Stimulated activated CD4-positive, alpha-beta T cell treated with anti-CD3 and anti-CD28 coated beads, Interleukin-12 subunit alpha, Interleukin-12 subunit beta, amount 100 ng/mL, for 48 hours (primary cell): ENCODE measurements at regions not wholly inside any gene's neighbourhood (a gene's known extent, or its start where the extent isn't known, plus 50 kb on each side); places are given as distances from the start of the nearest gene placed in this dataset.

Source experiments
- DNase-seq, 3 donors: peaks; one replicate each; pipeline ENCODE4 v3.0.0-alpha.2; 2020; ENCODE audit warnings: low read depth in 2 of 3, low spot score in 1 of 3

DNA sequence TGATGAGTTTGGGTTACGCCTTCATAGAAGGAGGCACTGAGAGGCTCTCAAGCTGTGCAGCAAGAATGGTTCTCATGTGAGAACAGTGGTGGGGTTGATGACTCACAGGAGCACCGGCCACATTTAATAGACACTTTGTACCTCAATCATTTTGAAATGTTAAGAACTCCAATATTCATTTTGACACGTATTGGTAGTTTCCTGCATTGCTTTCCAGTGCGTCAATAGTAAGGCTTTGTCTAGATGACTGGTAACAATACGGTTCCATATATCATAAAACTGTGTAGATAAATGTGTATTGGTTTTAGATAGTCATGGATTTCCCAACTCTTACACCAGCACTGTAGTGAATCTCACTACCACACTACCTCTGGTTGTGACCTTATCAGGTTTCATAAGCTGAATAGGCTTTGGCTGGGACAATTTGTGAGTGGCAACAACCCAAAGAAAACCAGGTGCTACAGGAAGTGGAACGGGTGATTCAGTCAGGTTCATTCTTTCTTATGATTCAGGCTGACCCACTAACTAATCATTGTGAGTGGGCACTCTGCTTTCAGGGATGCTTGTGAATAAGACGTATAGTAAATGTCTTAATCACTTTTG is 362.6 kb downstream of the KLF5 start:
- peak; percentile 8 to 24 (median 14) for DNase-seq

DNA sequence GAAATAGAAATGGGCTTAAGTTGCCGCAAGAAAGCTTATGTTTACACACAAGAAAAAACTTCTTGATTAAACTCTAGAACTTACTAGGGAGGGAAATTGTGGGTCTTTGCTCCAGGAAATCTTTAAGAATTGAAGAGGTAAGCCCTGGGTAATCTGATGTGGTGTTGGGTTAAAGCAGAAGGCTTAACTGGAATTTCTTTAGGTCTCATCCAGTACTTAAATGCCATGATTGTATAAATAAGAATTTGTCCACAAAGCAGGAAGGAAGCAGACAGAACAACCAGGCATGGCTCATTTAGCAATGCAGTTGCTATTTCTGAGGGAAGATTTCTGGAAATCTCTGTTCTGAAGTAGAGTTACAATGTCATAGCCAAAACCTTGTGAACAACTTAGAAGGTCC is 360.4 kb downstream of the KLF5 start:
- DNase-seq: no peak

DNA sequence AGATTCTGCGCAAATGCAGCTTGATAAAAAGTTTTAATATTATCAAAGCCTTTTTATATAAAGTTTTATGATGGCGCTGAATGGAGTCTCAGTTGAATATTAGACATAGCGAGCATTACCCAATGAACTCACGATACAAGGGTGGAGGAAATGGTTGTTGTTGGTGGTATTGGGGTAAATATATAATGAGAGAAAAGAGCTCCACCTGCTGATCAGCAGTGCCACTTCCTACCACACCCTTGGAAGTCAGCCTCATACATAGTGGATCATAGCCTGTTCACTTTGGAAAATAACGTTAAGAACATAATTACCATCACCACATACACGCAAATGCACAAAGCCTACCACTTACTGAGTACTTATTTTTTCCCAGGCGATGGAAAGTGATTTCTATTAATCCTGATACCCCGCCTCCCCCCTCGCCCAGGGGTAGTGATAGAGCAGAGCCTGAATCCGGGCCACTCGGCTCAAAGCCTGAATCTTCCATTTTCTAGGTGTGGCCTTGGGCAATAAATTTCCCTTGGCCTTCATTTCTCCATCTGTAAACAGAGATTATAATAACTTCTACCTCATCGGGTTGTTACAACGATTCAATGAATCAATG is 358.3 kb downstream of the KLF5 start:
- DNase-seq: no peak

DNA sequence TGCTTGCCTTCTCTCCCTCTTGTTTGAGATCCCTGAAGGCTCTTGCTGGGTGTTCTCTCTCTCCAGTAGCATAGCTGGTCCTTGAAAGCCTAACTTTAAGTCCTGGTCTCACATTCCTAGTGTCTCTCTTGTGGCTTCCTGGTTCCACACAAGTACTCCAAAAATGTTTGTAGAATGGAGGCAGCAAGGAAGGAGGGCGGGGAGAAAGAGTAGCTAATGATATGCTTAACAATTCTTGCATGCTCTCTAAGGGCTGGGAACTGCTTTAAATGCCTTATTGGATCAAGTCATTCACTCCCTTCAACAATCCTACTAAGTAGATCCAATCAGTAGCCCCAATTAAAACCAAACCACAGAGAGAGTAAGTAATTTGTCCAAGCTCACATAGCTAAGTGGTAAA is 357.3 kb downstream of the KLF5 start:
- no peak for DNase-seq

DNA sequence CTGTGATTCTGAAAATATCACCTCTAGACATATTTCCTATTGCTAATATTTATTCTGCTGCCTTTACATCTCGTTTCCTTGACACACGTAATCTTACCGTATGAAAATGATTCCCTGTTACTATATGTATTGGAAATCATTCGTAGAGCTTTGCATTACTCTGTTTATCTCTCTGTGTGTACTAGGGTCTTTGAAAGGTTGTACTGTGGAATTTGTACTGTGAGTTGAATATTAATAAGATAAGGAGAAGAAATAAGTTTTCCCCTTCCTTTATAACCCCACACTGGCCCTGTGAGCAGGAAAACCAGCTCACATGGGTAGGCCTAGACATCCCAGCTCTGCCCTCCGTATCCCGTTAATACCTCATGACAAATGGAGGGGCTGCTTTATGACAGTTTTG is 354.9 kb downstream of the KLF5 start:
- DNase-seq: no peak

DNA sequence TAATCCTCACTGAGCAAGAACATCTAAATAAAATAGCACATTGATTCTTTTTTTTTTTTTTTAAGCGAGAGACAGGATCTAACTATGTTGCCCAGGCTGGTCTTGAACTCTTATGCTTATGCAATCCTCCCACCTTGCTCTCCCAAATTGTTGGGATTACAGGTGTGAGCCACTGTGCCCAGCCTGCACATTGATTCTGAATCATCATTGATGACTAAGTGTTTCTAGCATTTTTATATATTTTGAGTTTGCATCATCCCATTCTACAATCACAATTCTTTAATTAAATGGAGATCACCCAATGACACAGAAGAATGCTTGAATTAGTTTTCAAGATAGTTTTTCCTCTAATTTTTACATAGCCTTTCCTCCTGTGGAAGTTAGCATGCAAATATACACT is 354.1 kb downstream of the KLF5 start:
- DNase-seq: no peak

DNA sequence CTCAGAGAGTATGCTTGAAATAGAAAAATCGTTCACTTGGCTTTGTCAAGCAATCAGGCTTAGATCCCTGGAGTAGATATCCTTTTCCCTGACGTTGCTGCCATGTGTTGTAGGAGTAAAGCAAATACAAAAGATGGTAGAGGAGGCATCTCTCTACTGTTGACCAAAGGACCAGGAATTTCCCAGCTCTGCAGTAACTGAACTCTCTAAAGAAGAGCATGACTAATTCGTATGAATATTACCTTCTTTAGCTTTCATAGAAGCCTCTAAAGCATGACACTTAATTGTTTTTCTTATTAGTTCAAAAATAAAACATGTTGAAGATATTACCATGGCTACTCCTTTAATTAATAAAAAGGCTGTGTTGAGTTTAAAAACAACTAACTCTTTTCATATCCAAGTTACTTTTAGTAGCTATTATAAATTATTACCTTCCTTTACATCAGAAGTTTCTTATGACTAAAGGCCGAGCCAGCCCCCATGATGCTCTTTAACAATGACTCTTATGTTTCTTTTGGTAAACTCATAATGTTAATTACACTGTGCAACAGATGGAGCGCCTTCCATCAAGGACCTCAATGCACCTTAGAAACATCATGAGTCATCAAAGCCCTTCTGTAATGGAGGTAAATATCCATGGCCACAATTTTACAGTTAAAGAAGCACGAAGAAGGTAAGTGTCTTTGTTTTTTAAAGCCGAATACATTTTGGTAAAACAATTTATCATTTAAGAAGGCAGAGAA is 352.4 kb downstream of the KLF5 start:
- DNase-seq: no peak

DNA sequence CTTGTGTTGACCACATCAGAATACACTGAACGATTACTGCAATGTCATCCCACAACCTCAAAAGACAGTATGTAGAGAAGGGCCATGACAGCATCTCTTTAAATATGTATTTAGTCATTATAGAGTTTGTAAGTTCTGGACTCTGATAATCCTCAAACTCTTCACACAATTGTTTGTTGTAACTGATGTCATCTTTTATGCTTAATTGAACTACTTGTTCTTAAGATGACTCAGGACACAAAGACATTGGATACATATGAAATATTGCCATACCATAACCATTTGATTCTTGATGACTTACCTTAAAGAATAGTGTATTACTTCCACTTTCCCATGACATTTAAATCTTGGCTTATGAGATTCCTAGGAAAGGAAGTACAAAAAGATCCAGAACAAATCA is 347.6 kb downstream of the KLF5 start:
- DNase-seq: no peak

DNA sequence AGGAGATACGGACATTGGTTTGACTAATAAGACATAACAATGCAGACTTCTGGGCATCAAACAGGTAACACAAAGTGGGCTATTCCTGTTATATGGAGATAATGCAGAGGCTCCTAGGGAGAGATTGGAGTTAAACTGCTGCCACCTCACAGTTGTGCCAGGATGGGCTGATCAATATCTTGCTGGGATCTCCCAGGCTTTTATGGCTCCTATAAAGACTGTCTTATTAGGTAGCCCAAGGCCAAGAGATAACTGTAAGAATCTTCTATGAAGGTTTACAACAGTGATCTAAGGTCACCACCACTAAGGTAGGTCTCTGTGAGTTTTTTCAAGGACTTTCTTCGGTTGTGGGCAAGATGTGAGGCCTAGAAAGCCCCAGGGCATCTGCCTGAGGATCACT is 345.8 kb downstream of the KLF5 start:
- DNase-seq: no peak

DNA sequence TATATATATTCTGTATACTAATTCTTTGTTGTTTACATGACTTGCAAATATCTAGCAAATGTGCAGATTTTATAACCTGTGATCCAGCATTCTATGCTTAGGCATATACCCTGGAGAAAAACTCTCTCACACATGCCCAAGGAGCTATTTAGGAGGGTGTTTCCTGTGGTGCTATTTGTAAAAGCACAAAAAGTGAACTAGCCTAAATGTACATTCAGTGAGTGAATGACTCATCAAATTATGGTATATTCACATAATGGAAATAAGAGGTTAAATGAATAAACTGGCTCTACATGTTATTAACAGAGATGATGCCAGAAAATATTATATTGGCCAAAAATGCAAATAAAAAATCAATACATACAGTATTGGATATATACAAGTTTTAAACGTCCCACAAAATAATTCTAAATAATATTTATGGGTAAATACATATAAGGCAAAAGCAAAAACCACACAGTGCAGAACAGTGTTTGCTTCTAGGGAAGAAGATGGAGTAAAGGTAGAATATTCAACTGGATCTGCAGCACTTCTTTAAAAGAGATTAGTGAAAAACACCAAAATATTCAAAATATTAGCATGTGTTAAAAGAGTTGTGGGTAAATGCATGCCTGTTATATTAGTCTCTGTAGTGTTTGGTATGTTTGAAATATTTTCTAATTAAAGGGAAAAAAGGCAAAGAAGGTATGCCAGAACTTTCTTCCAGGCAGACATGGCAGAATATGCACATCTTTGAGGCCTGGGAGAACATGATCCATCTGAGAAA is 344.7 kb downstream of the KLF5 start:
- no peak for DNase-seq

DNA sequence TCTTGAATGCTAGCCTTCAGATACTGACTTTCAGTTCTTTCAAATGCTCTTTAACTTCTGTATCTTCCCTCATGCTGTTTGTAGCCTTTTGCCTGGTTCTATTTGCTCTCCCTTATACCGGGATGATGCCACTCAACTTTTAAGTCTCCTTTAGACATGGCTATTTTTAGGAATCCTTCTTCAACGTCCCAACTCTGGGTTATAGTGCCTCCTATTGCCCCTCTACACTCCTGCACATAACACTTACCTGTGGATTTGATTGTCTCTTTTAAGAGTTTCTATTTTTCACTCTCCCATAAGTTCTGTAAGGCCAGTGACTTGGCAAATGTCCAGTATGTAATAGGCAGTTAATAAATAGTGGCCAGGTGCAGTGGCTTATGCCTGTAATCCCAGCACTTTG is 343.0 kb downstream of the KLF5 start:
- no peak for DNase-seq

DNA sequence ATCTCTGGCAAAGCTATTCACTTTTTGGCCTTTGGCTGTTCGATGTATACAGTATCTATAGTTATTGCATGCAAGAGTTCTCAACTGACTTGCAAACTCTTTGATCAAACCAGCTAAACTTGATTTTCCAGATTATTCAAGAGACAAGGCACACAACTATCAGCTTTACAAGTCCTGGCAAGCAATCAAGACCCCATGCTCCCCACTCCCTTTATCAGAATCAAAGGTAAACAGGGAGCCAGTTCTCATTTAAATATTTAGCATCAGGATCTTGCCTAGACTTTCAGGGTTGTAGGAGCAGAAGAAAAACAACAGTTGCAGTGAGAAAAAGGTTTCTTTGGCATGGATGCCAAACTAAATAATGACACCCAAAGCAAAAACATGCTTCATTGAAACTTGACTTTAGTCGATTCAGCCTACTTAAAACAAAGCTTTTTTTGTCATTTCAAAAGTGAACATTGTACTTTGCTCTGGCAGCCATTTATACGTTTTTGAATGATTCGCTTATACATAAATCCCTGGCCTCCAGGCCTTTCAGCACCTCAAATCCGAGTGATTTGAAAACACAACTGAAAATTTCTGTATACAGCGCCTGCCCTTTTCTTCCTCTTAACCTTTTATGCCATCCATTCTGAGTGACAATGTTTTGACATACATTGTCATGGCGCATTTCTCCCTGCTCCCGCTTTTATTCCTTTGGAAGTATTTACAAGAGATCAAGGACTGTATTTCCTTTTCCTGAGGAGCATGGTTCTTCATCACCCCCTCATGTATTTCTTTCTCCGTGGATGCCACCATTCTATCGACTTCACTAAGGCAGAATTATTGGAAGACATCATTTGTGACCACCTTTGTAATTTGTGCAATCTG is 340.8 kb downstream of the KLF5 start:
- no peak for DNase-seq

DNA sequence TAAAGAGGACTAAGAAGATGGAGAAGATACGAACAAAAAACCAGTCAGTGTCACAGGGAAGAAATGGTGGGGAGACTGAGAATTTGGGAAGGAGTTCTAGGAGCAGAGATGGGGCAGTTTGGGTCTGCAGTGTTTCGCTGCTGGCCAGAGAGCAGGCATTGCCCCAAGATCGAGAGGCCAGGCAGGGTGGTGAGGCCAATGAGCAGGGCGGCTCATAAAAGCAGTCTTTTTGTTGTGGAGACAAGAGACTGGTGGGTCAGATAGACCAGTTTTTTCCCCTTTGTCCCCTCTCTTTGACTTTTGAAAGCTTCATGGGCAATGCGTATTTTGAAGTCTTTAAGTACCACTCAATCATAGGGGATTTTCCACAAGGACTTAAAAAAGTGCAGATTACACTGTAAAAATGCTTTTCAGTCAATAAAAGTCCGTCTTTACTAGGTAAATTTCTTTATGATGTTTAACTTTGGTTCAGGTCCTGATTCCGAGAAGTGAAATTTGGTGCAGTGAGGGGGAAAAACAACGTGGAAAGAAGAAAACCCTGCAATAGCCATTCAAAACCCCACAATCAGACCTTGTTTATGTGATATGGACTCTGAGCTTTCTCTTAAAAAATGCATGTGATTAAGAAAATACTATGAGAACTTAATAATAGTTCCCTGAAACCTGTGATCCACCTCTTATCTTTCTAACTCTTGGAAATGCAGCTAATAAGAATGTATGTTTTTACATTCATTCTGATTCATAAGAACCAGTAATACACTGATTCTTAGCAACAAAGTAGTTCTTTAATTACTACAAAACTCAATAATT is 338.9 kb downstream of the KLF5 start:
- DNase-seq: no peak

DNA sequence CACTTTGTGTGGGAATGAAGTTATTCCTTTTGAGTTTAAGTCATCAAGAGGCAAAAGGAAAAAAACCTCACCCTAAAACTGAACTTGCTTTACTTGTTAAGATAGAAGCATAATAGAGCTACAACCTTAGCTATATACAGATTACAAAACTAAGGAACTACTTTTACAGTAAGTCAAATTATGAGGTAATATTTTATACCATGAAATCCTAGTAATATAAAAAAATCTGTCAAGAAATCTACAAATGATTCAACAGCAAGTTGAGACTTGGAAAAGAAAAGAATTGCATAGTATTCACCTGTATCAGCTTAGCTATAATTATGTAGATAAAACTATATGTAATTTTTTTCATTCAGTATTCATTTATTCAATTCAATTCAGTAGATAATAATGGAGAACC is 335.3 kb downstream of the KLF5 start:
- DNase-seq: no peak

DNA sequence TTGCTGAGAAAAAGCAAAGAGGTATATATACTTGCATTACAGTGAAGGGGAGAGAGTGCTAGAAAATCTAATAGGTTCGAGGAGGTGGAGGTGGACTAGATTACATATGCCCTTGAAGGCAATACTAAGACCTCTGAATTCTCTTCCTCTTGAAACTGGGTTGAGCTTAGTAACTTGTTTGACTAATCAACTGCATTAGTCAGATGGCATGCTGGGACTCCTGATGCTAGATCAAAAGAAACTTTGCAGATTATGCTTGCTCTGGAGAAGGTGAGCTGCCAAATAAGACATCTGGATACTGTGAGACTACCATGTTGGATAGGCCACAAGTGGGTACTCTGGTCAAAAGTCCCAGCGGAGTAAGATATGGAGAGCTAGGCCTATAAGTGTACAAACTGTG is 331.3 kb downstream of the KLF5 start:
- no peak for DNase-seq

DNA sequence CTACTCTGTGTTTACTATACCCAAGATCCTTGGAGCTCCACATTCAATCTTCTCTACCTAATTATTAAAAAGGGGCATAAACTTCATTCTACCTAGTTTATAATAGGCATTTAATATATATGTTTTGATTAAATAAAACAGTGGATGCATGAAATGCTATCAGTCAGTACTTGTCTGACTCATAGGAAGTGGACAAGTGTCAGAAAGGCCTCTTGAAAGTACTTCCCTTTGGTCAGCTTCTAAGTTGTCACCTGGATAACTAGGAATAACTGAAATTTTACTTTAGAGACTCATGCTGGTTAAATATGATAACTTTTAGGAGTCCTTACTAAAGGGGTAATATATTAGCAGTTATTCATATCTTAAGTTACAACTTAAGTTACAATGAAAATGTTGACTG is 329.8 kb downstream of the KLF5 start:
- DNase-seq: no peak

DNA sequence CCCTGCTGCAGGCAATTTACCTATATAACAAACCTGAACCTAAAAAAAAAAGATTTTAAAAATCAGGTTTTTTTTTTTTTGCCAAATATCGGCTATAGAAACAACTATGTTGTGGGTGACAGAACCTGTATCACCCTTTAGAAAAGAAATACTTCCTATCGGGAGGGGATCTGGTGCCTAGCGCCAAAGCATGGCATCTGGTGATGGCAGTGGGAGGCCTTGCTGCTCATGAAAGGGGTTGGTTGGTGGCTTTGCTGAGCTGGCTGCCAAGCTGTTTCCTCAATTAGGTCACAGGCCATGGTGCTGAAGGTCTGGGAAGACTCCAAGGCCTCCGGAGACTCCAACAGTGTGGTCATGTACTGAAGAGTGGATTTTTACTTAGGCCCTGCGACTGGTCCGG is 328.5 kb downstream of the KLF5 start:
- DNase-seq: no peak

DNA sequence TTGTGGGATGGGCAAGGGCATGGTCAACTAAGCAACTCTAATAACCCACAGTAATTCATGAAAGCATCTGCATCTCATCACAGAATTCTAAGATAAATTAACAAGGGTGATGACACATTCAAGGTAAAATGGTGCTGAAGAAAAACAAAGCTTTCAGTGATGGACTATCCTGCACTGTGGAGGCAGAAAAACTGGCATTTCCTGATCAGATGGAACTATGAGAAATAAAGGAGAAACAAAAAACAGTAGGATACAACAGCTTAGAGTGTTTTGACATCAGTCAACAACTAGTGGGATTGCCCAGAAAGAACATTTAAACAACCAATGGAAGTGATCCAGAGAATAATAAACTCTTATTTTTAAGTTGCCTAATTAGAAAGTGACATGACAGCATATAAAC is 327.0 kb downstream of the KLF5 start:
- DNase-seq: no peak

DNA sequence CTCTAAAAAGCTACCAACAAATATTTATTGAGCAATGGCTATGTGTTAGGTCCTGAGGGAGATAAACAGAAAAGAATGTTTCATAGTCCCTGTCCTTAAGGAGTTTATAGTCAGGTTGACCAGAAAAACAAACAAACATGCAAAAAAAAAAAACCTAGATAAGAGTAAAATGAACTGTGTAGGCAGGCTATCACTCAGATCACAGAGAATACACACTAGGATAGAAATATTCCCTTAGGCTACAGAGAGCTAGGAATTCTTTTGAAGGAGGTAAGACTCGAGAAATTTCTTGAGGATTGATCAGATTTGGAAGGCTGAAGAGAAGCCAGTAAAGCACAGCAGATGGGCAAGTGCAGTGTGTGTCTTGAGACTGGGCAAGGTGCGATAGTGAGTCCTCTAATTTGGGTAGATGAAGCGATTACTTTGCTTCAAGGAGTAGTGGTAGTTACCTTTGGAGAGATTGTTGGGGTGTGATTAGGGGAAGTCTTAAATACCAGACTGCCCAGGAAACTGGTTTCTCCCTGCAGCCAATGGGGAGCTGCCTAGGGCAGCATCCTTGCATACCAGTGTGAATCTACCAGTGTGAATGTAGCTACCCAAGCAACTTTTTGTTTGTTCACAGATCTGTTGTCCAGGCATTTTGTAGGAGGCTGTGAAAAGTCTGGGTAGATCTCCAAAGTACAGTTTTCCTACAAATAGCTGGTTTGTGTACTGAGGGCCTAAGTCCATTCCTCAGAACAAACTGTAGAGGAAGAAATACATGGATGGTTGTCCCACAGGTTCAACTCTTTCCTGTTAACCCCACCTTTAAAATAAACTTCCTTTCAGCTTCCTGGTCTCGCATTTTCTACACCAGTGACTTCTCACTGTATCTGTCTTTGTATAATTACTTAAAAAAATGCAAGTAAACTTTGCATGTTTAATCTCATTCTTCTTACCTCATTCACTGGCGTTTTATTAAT is 314.1 kb downstream of the KLF5 start:
- no peak for DNase-seq
